ENCODE measurements at regions not wholly inside any gene's neighbourhood (a gene's known extent, or its start where the extent isn't known, plus 50 kb on each side); places are given as distances from the start of the nearest gene placed in this dataset.

DNA sequence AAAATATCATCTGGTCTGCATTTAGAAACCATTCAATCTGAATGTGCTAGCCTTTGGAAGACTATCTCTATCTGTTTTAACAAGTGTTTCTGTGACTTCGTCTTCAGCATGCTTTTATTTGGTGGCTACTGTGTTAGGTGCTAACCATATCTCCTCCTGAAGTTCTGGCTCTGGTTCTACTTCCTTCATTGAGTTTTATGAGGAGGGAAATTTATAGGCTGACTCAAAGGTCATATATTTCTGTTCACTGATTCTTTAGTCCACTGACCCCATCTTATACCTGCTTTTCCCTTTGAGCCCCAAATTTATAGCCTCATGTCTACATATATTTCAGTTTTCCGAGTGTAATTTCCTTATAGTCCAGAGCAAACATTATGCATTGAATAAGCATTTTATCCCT is 295.0 kb upstream of the RASGRP1 start:
- intact Hi-C loops (cut with micrococcal nuclease): loop anchor here in 1 of 2 donors (10.0 kb wide), 1 partner anchor 155 kb away; no protein-coding TSS in a partner anchor
- ATAC-seq (no peak), DNase-seq (no peak)
- ChIA-PET POLR2A (no interaction called here), CTCF (no interaction called here)
- Mint-ChIP-seq H3K27ac (no peak overlapping the region), H3K36me3 (no peaks in the 10 kb centered on the region), H3K4me1 (peaks cover 0 to 7% (median 0%) of the 10 kb centered on the region in 7 donors), H3K9me3 (no peaks in the 10 kb centered on the region), H3K4me3 (no peak overlapping the region), H3K27me3 (peaks cover 20 to 47% (median 31%) of the 10 kb centered on the region in 5 donors)
- Histone ChIP-seq H3K36me3 (ENCODE audit: control insufficient read depth in 2 of 3, insufficient read depth in 3 of 3, low read length in 3 of 3) (no peaks in the 10 kb centered on the region), H3K27me3 (ENCODE audit: control insufficient read depth in 2 of 2, insufficient read depth in 2 of 2, low read length in 2 of 2) (no peaks in the 10 kb centered on the region), H3K9me3 (ENCODE audit: control insufficient read depth in 2 of 3, low read length in 3 of 3) (no peaks in the 10 kb centered on the region), H3K27ac (ENCODE audit: low read depth, low read length) (no peak overlapping the region), H3K4me3 (ENCODE audit: low read length) (no peak overlapping the region), H3K4me1 (ENCODE audit: control insufficient read depth in 2 of 2, insufficient read depth in 2 of 2, low read length in 2 of 2) (no peaks in the 10 kb centered on the region)

DNA sequence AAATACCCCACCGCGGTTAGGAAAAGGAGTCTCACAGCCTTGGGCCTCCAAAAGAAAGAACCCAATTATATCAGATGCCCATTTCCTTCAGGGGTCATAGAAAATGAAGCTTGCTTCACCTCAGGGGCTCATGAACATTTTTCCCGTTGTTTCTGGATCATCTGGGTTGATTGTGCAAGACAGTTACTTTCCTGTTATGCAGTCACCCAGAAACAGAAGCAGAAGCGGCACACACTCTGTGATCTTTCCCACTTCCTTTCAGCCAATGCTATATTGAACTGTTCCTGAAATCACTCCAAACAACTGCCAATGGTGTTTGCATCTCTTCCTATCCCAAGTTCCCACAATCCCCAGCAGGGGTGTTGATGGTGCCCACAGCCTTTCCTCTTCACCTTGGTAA is 295.6 kb upstream of the RASGRP1 start:
- CTCF ChIA-PET: no interaction called here
- Mint-ChIP-seq H3K4me1 (peaks cover 0 to 7% (median 0%) of the 10 kb centered on the region in 7 donors), H3K27me3 (peaks cover 20 to 45% (median 31%) of the 10 kb centered on the region in 5 donors), H3K36me3 (no peaks in the 10 kb centered on the region), H3K9me3 (no peaks in the 10 kb centered on the region), H3K4me3 (no peak overlapping the region), H3K27ac (no peak overlapping the region)
- POLR2A ChIA-PET: no interaction called here
- Histone ChIP-seq H3K4me3 (ENCODE audit: low read length) (no peak overlapping the region), H3K9me3 (ENCODE audit: control insufficient read depth in 2 of 3, low read length in 3 of 3) (no peaks in the 10 kb centered on the region), H3K36me3 (ENCODE audit: control insufficient read depth in 2 of 3, insufficient read depth in 3 of 3, low read length in 3 of 3) (no peaks in the 10 kb centered on the region), H3K27ac (ENCODE audit: low read depth, low read length) (no peak overlapping the region), H3K4me1 (ENCODE audit: control insufficient read depth in 2 of 2, insufficient read depth in 2 of 2, low read length in 2 of 2) (no peaks in the 10 kb centered on the region), H3K27me3 (ENCODE audit: control insufficient read depth in 2 of 2, insufficient read depth in 2 of 2, low read length in 2 of 2) (peaks cover 0 to 2% of the 10 kb centered on the region in 2 donors)
- DNase-seq: no peak
- no peak for ATAC-seq
- intact Hi-C loops (cut with micrococcal nuclease): no loop called here

- H3K27ac Mint-ChIP-seq: no peak overlapping the region
- intact Hi-C loops (cut with micrococcal nuclease): no loop called here
- H3K36me3 Mint-ChIP-seq: no peaks in the 10 kb centered on the region
- peaks cover 0 to 5% of the 10 kb centered on the region in 2 donors for H3K27me3 ChIP-seq (ENCODE audit: control insufficient read depth in 2 of 2, insufficient read depth in 2 of 2, low read length in 2 of 2)
- H3K9me3 ChIP-seq (ENCODE audit: control insufficient read depth in 2 of 3, low read length in 3 of 3): no peaks in the 10 kb centered on the region
- H3K36me3 ChIP-seq (ENCODE audit: control insufficient read depth in 2 of 3, insufficient read depth in 3 of 3, low read length in 3 of 3): no peaks in the 10 kb centered on the region
- H3K4me1 ChIP-seq (ENCODE audit: control insufficient read depth in 2 of 2, insufficient read depth in 2 of 2, low read length in 2 of 2): no peaks in the 10 kb centered on the region
- DNase-seq: no peak
- H3K27ac ChIP-seq (ENCODE audit: low read depth, low read length): no peak overlapping the region
- H3K4me1 Mint-ChIP-seq: peaks cover 0 to 7% (median 0%) of the 10 kb centered on the region in 7 donors
- peaks cover 20 to 45% (median 31%) of the 10 kb centered on the region in 5 donors for H3K27me3 Mint-ChIP-seq
- CTCF ChIA-PET: no interaction called here
- H3K9me3 Mint-ChIP-seq: no peaks in the 10 kb centered on the region
- no peak overlapping the region for H3K4me3 ChIP-seq (ENCODE audit: low read length)
- POLR2A ChIA-PET: no interaction called here
- H3K4me3 Mint-ChIP-seq: no peak overlapping the region
- ATAC-seq: no peak
Observed at GRCh38 chr15:38860674-38861073, 296.1 kb upstream of the RASGRP1 start.

GRCh38 chr15:38861108-38861507 is 296.5 kb upstream of the RASGRP1 start:
- H3K36me3 Mint-ChIP-seq: no peaks in the 10 kb centered on the region
- Histone ChIP-seq H3K27me3 (ENCODE audit: control insufficient read depth in 2 of 2, insufficient read depth in 2 of 2, low read length in 2 of 2) (peaks cover 0 to 5% of the 10 kb centered on the region in 2 donors), H3K27ac (ENCODE audit: low read depth, low read length) (no peak overlapping the region), H3K4me3 (ENCODE audit: low read length) (no peak overlapping the region), H3K9me3 (ENCODE audit: control insufficient read depth in 2 of 3, low read length in 3 of 3) (no peaks in the 10 kb centered on the region), H3K4me1 (ENCODE audit: control insufficient read depth in 2 of 2, insufficient read depth in 2 of 2, low read length in 2 of 2) (no peaks in the 10 kb centered on the region), H3K36me3 (ENCODE audit: control insufficient read depth in 2 of 3, insufficient read depth in 3 of 3, low read length in 3 of 3) (no peaks in the 10 kb centered on the region)
- intact Hi-C loops (cut with micrococcal nuclease): no loop called here
- ATAC-seq (no peak), DNase-seq (no peak)
- ChIA-PET CTCF (no interaction called here), POLR2A (no interaction called here)
- peaks cover 0 to 7% (median 0%) of the 10 kb centered on the region in 7 donors for H3K4me1 Mint-ChIP-seq
- peaks cover 20 to 44% (median 32%) of the 10 kb centered on the region in 5 donors for H3K27me3 Mint-ChIP-seq
- H3K9me3 Mint-ChIP-seq: peaks cover 0 to 1% (median 0%) of the 10 kb centered on the region in 11 donors
- H3K27ac Mint-ChIP-seq: no peak overlapping the region
- H3K4me3 Mint-ChIP-seq: no peak overlapping the region

DNA sequence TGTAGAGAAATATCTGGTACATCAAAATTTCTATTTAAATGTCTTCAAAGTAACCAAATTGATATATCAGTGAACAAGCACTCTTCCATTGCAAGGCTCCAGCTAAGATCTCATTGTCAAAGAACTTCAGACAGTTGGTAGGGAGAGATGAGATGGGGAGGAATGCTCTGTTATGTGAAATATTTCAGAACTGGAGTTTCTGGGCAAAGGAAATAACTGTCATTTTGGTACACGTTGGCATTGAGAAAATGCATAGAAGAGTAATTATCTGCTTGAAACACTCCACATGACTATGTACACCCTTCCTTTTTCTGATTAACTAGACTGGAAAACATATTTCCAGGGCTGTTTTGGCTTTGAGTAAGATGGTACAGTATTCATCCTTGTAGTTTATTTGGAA is 297.5 kb upstream of the RASGRP1 start:
- H3K4me1 Mint-ChIP-seq: peaks cover 0 to 7% (median 0%) of the 10 kb centered on the region in 7 donors
- no peaks in the 10 kb centered on the region for H3K36me3 Mint-ChIP-seq
- POLR2A ChIA-PET: interaction anchor here (0.7 kb wide), 1 partner anchor 607 kb away, joined by 3 read pairs; no protein-coding TSS in a partner anchor
- H3K9me3 ChIP-seq (ENCODE audit: control insufficient read depth in 2 of 3, low read length in 3 of 3): no peaks in the 10 kb centered on the region
- no peak for ATAC-seq
- DNase-seq: no peak
- no peaks in the 10 kb centered on the region for H3K36me3 ChIP-seq (ENCODE audit: control insufficient read depth in 2 of 3, insufficient read depth in 3 of 3, low read length in 3 of 3)
- no peak overlapping the region for H3K27ac ChIP-seq (ENCODE audit: low read depth, low read length)
- peaks cover 0 to 1% (median 0%) of the 10 kb centered on the region in 11 donors for H3K9me3 Mint-ChIP-seq
- peaks cover 16 to 41% (median 32%) of the 10 kb centered on the region in 5 donors for H3K27me3 Mint-ChIP-seq
- no peaks in the 10 kb centered on the region for H3K4me1 ChIP-seq (ENCODE audit: control insufficient read depth in 2 of 2, insufficient read depth in 2 of 2, low read length in 2 of 2)
- H3K27me3 ChIP-seq (ENCODE audit: control insufficient read depth in 2 of 2, insufficient read depth in 2 of 2, low read length in 2 of 2): peaks cover 0 to 5% of the 10 kb centered on the region in 2 donors
- intact Hi-C loops (cut with micrococcal nuclease): no loop called here
- no peak overlapping the region for H3K27ac Mint-ChIP-seq
- CTCF ChIA-PET: interaction anchor here (1.3 kb wide), 1 partner anchor 408 kb away, joined by 5 read pairs; the partner anchor contains the start of gene FAM98B
- H3K4me3 Mint-ChIP-seq: no peak overlapping the region
- no peak overlapping the region for H3K4me3 ChIP-seq (ENCODE audit: low read length)

GRCh38 chr15:38863381-38863780 is 298.8 kb upstream of the RASGRP1 start:
- CTCF ChIA-PET: interaction anchor here (1.3 kb wide), 1 partner anchor 409 kb away, joined by 5 read pairs; the partner anchor contains the start of gene FAM98B
- POLR2A ChIA-PET: no interaction called here
- Mint-ChIP-seq H3K27ac (no peak overlapping the region), H3K4me1 (peaks cover 0 to 7% (median 0%) of the 10 kb centered on the region in 7 donors), H3K9me3 (peaks cover 0 to 1% (median 0%) of the 10 kb centered on the region in 11 donors), H3K36me3 (no peaks in the 10 kb centered on the region), H3K4me3 (no peak overlapping the region), H3K27me3 (peaks cover 10 to 30% (median 24%) of the 10 kb centered on the region in 5 donors)
- DNase-seq (no peak), ATAC-seq (no peak)
- Histone ChIP-seq H3K36me3 (ENCODE audit: control insufficient read depth in 2 of 3, insufficient read depth in 3 of 3, low read length in 3 of 3) (no peaks in the 10 kb centered on the region), H3K9me3 (ENCODE audit: control insufficient read depth in 2 of 3, low read length in 3 of 3) (no peaks in the 10 kb centered on the region), H3K4me1 (ENCODE audit: control insufficient read depth in 2 of 2, insufficient read depth in 2 of 2, low read length in 2 of 2) (no peaks in the 10 kb centered on the region), H3K27me3 (ENCODE audit: control insufficient read depth in 2 of 2, insufficient read depth in 2 of 2, low read length in 2 of 2) (peaks cover 0 to 5% of the 10 kb centered on the region in 2 donors), H3K27ac (ENCODE audit: low read depth, low read length) (no peak overlapping the region), H3K4me3 (ENCODE audit: low read length) (no peak overlapping the region)
- intact Hi-C loops (cut with micrococcal nuclease): no loop called here

DNA sequence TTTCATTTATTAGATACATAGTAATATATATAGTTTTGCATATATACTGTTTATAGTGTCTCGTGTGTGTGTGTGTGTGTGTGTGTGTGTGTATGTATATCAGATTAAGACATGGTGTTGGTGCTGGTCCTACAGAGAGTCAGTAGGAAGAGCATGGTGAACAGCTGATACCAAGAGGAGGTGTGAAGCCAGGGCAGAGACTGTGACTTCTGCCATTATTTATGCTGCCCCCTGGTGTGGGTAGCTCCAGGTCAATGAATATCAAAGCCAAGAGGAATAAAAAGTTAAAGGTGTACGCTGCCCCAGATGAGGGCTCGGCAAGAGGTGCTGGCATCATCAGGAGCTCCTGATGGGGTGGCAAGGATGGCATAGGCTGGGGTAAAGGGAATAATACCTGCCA is 299.5 kb upstream of the RASGRP1 start:
- peak in 3 of 9 donors; percentile 4 to 5 (median 5) for DNase-seq
- CTCF ChIA-PET: interaction anchor here (0.6 to 0.7 kb wide), 2 partner anchors 98 to 156 kb away, joined by 4 read pairs; no protein-coding TSS in a partner anchor
- intact Hi-C loops (cut with micrococcal nuclease): no loop called here
- H3K9me3 Mint-ChIP-seq: peaks cover 0 to 1% (median 0%) of the 10 kb centered on the region in 11 donors
- H3K4me1 Mint-ChIP-seq: peaks cover 0 to 7% (median 0%) of the 10 kb centered on the region in 7 donors
- H3K4me3 ChIP-seq (ENCODE audit: low read length): no peak overlapping the region
- H3K27me3 Mint-ChIP-seq: peaks cover 10 to 34% (median 24%) of the 10 kb centered on the region in 5 donors
- POLR2A ChIA-PET: no interaction called here
- peaks cover 0 to 5% of the 10 kb centered on the region in 2 donors for H3K27me3 ChIP-seq (ENCODE audit: control insufficient read depth in 2 of 2, insufficient read depth in 2 of 2, low read length in 2 of 2)
- no peak overlapping the region for H3K27ac ChIP-seq (ENCODE audit: low read depth, low read length)
- no peaks in the 10 kb centered on the region for H3K9me3 ChIP-seq (ENCODE audit: control insufficient read depth in 2 of 3, low read length in 3 of 3)
- no peaks in the 10 kb centered on the region for H3K36me3 ChIP-seq (ENCODE audit: control insufficient read depth in 2 of 3, insufficient read depth in 3 of 3, low read length in 3 of 3)
- H3K27ac Mint-ChIP-seq: no peak overlapping the region
- no peaks in the 10 kb centered on the region for H3K36me3 Mint-ChIP-seq
- no peak overlapping the region for H3K4me3 Mint-ChIP-seq
- H3K4me1 ChIP-seq (ENCODE audit: control insufficient read depth in 2 of 2, insufficient read depth in 2 of 2, low read length in 2 of 2): no peaks in the 10 kb centered on the region
- no peak for ATAC-seq
